ENCODE measurements at regions not wholly inside any gene's neighbourhood (a gene's known extent, or its start where the extent isn't known, plus 50 kb on each side); places are given as distances from the start of the nearest gene placed in this dataset.
A peak's percentile ranks its signal among the peaks of the same experiment; 100 is the strongest.
"Not testable (repeated sequence)": the region's sequence is repeated elsewhere in the genome, so short reads cannot be mapped to it uniquely, and the experiment has no call there.

- no peak for DNase-seq (ENCODE audit: low read depth in 3 of 3, low spot score in 2 of 3)
Measured at GRCh38 chr13:85610024-85610423, 189.2 kb downstream of the SLITRK6 start.

- no peak for DNase-seq (ENCODE audit: low read depth in 3 of 3, low spot score in 2 of 3)
Measured at GRCh38 chr13:85608255-85608829, 190.9 kb downstream of the SLITRK6 start.

- no peak for DNase-seq (ENCODE audit: low read depth in 3 of 3, low spot score in 2 of 3)
Measured at GRCh38 chr13:85603735-85604134, 195.5 kb downstream of the SLITRK6 start.

- DNase-seq (ENCODE audit: low read depth in 3 of 3, low spot score in 2 of 3), result no peak
Measured at GRCh38 chr13:85601526-85601925, 197.7 kb downstream of the SLITRK6 start.

- DNase-seq (ENCODE audit: low read depth in 3 of 3, low spot score in 2 of 3), result no peak
Measured at GRCh38 chr13:85597790-85598500, 201.3 kb downstream of the SLITRK6 start.

- DNase-seq (ENCODE audit: low read depth in 3 of 3, low spot score in 2 of 3), result no peak
Measured at GRCh38 chr13:85592211-85592610, 207.0 kb downstream of the SLITRK6 start.

- DNase-seq (ENCODE audit: low read depth in 3 of 3, low spot score in 2 of 3), result no peak
Measured at GRCh38 chr13:85590231-85590931, 208.8 kb downstream of the SLITRK6 start.

- DNase-seq (ENCODE audit: low read depth in 3 of 3, low spot score in 2 of 3), result no peak
Measured at GRCh38 chr13:85589021-85589420, 210.2 kb downstream of the SLITRK6 start.

- no peak for DNase-seq (ENCODE audit: low read depth in 3 of 3, low spot score in 2 of 3)
Measured at GRCh38 chr13:85588359-85588758, 210.9 kb downstream of the SLITRK6 start.

GRCh38 chr13:85586856-85587255 is 212.4 kb downstream of the SLITRK6 start:
- DNase-seq (ENCODE audit: low read depth in 3 of 3, low spot score in 2 of 3), result no peak

GRCh38 chr13:85586422-85586831 is 212.8 kb downstream of the SLITRK6 start:
- DNase-seq (ENCODE audit: low read depth in 3 of 3, low spot score in 2 of 3), result no peak

GRCh38 chr13:85582890-85583289 is 216.3 kb downstream of the SLITRK6 start:
- no peak for DNase-seq (ENCODE audit: low read depth in 3 of 3, low spot score in 2 of 3)

GRCh38 chr13:85575110-85575509 is 224.1 kb downstream of the SLITRK6 start:
- no peak for DNase-seq (ENCODE audit: low read depth in 3 of 3, low spot score in 2 of 3)

GRCh38 chr13:85567909-85568308 is 231.3 kb downstream of the SLITRK6 start:
- DNase-seq (ENCODE audit: low read depth in 3 of 3, low spot score in 2 of 3), result no peak

- DNase-seq (ENCODE audit: low read depth in 3 of 3, low spot score in 2 of 3), result no peak
Measured at GRCh38 chr13:85565652-85566051, 233.6 kb downstream of the SLITRK6 start.

- DNase-seq (ENCODE audit: low read depth in 3 of 3, low spot score in 2 of 3), result no peak
Measured at GRCh38 chr13:85564598-85564997, 234.6 kb downstream of the SLITRK6 start.

- DNase-seq (ENCODE audit: low read depth in 3 of 3, low spot score in 2 of 3), result no peak
Measured at GRCh38 chr13:85562282-85562681, 236.9 kb downstream of the SLITRK6 start.

- peak in 2 of 3 donors; percentile 10 to 13 for DNase-seq (ENCODE audit: low read depth in 3 of 3, low spot score in 2 of 3)
Measured at GRCh38 chr13:85557691-85558467, 241.3 kb downstream of the SLITRK6 start.

GRCh38 chr13:85551012-85551411 is 248.2 kb downstream of the SLITRK6 start:
- DNase-seq (ENCODE audit: low read depth in 3 of 3, low spot score in 2 of 3), result no peak

- no peak for DNase-seq (ENCODE audit: low read depth in 3 of 3, low spot score in 2 of 3)
Measured at GRCh38 chr13:85549819-85550218, 249.4 kb downstream of the SLITRK6 start.

GRCh38 chr13:85548845-85549244 is 250.4 kb downstream of the SLITRK6 start:
- not testable (repeated sequence) for DNase-seq (ENCODE audit: low read depth in 3 of 3, low spot score in 2 of 3)
